Epithelial cell of esophagus (primary cell): ENCODE measurements at regions not wholly inside any gene's neighbourhood (a gene's known extent, or its start where the extent isn't known, plus 50 kb on each side); places are given as distances from the start of the nearest gene placed in this dataset.

Source experiments
- DNase-seq: peaks from one replicate; pipeline ENCODE4 v3.0.0; 2010; ENCODE audit warnings: low read depth
- H3K4me3 ChIP-seq: 2 replicates; pipeline ENCODE4 v1.5.1; 2011; ENCODE audit warnings: mild to moderate bottlenecking, low read length, control low read depth
- CTCF ChIP-seq: IDR thresholded peaks from 2 replicates; pipeline ENCODE4 v1.5.1; 2011; ENCODE audit warnings: low read depth, mild to moderate bottlenecking, low read length, control low read depth, inconsistent platforms; ENCODE audit not compliant: insufficient read depth; ENCODE audit errors: missing control alignments

- peak; percentile 60 for DNase-seq
These were observed 222.2 kb downstream of the LY86 start for GRCh38 chr6:6810727-6811126.

GRCh38 chr6:6811128-6812009 is 222.8 kb downstream of the LY86 start:
- DNase-seq = peak; percentile 98
- TF ChIP-seq CTCF = no peak
- peak overlapping the region; percentile 9 for H3K4me3 ChIP-seq

More at GRCh38 chr6:6810727-6811126, 222.2 kb downstream of the LY86 start:
- H3K4me3 ChIP-seq = no peak overlapping the region
- no peak for TF ChIP-seq CTCF

GRCh38 chr6:6812427-6812826 is 223.9 kb downstream of the LY86 start:
- no peak for DNase-seq
- no peak for TF ChIP-seq CTCF

GRCh38 chr6:6815732-6816131 is 227.2 kb downstream of the LY86 start:
- no peak for TF ChIP-seq CTCF
- DNase-seq = peak; percentile 45
- no peak overlapping the region for H3K4me3 ChIP-seq

More at GRCh38 chr6:6812427-6812826, 223.9 kb downstream of the LY86 start:
- H3K4me3 ChIP-seq = no peak overlapping the region

- TF ChIP-seq CTCF = no peak
- DNase-seq = no peak
- H3K4me3 ChIP-seq = no peak overlapping the region
These were observed 228.2 kb downstream of the LY86 start for GRCh38 chr6:6816716-6817115.

GRCh38 chr6:6818078-6818639 is 229.6 kb downstream of the LY86 start:
- no peak for TF ChIP-seq CTCF
- no peak for DNase-seq
- no peak overlapping the region for H3K4me3 ChIP-seq
